Activated CD8-positive, alpha-beta T cell treated with anti-CD3 and anti-CD28 coated beads for 36 hours (primary cell): ENCODE measurements at regions not wholly inside any gene's neighbourhood (a gene's known extent, or its start where the extent isn't known, plus 50 kb on each side); places are given as distances from the start of the nearest gene placed in this dataset.

ENCODE experiments used
- ATAC-seq: fragments of 200-7000 bp; cut with Tn5 transposase; one replicate; pipeline ENCODE4 v1.10.0; 2021; ENCODE audit warnings: mild to moderate bottlenecking, moderate library complexity
- CTCF ChIA-PET: fragments of 350-600 bp; sonication (Branson Sonifier 250); formaldehyde crosslinking; loops from one replicate; lab custom pipeline; 2021; ENCODE audit warnings: antibody characterized with exemption; lab: Charles Lee
- POLR2A ChIA-PET: fragments of 350-600 bp; sonication (Branson Sonifier 250); formaldehyde crosslinking; loops from one replicate; lab custom pipeline; 2021; ENCODE audit warnings: antibody characterized with exemption; lab: Charles Lee
- DNase-seq: peaks from one replicate; pipeline ENCODE4 v3.0.0-alpha.2; 2020
- H3K27ac Mint-ChIP-seq: one replicate; pipeline ENCODE4 v1.8.0; 2021; ENCODE audit warnings: mild to moderate bottlenecking, mixed read lengths
- H3K27me3 Mint-ChIP-seq: one replicate; pipeline ENCODE4 v1.8.0; 2021; ENCODE audit warnings: mixed read lengths
- H3K36me3 Mint-ChIP-seq: one replicate; pipeline ENCODE4 v1.8.0; 2021; ENCODE audit warnings: low read depth, mixed read lengths
- H3K4me1 Mint-ChIP-seq: one replicate; pipeline ENCODE4 v1.8.0; 2021; ENCODE audit warnings: low read depth, mixed read lengths
- H3K4me3 Mint-ChIP-seq: one replicate; pipeline ENCODE4 v1.8.0; 2021; ENCODE audit warnings: mild to moderate bottlenecking, moderate library complexity, mixed read lengths
- H3K9me3 Mint-ChIP-seq: one replicate; pipeline ENCODE4 v1.8.0; 2021; ENCODE audit warnings: mixed read lengths
- intact Hi-C: fragments of 100-400 bp; cut with micrococcal nuclease; formaldehyde crosslinking; loops from one replicate; pipeline ENCODE4 v1.10.0; 2022
- TF ChIP-seq, protein P1 (sequence below): fragments of 200-600 bp; IDR thresholded peaks from one replicate; pipeline ENCODE4 v1.8.0; 2022; ENCODE audit warnings: antibody characterized with exemption, mild to moderate bottlenecking

DNA sequence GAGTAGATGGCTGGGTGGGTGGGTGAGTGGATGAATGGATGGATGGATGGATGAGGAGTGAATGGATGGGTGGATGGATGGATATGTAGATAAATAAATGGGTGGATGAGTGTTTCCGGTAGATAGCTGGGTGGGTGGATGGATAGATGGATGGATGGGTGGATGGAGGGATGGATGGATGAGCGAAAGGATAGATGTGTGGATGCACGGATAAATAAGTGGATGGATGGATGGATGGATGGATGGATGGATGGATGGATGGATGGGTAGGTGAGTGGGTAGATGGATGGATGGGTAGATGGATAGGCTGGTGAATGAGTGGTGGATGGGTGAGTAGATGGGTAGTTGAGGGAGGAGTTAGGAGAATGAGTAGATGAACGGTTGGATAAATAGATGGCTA, 349.3 kb downstream of the MN1 start:
- DNase-seq (no peak), ATAC-seq (no peak)
- intact Hi-C loops, result no loop called here
- ChIA-PET POLR2A (no interaction called here), CTCF (no interaction called here)
- Mint-ChIP-seq H3K4me3 (no peak overlapping the region), H3K4me1 (no peaks in the 10 kb centered on the region), H3K27ac (no peak overlapping the region), H3K27me3 (peaks cover 6% of the 10 kb centered on the region), H3K9me3 (no peaks in the 10 kb centered on the region), H3K36me3 (no peaks in the 10 kb centered on the region)
- TF ChIP-seq, protein P1, sequence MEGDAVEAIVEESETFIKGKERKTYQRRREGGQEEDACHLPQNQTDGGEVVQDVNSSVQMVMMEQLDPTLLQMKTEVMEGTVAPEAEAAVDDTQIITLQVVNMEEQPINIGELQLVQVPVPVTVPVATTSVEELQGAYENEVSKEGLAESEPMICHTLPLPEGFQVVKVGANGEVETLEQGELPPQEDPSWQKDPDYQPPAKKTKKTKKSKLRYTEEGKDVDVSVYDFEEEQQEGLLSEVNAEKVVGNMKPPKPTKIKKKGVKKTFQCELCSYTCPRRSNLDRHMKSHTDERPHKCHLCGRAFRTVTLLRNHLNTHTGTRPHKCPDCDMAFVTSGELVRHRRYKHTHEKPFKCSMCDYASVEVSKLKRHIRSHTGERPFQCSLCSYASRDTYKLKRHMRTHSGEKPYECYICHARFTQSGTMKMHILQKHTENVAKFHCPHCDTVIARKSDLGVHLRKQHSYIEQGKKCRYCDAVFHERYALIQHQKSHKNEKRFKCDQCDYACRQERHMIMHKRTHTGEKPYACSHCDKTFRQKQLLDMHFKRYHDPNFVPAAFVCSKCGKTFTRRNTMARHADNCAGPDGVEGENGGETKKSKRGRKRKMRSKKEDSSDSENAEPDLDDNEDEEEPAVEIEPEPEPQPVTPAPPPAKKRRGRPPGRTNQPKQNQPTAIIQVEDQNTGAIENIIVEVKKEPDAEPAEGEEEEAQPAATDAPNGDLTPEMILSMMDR, result no peak

DNA sequence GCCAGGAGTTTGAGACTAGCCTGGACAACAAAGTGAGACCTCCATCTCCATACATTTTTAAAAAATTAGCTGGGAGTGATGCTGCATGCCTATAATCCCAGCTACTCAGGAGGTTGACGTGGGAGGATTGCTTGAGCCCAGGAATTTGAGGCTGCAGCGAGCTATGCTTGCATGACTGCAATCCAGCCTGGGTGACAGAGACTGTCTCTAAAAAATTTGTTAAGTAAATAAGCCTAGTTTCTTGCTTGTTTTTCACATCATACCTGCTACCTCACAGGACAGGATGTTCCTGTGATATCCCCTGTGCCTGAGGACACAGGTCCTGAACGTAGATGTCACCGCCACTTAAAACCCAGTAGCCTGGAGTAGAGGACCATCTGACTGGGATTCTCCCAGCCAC, 348.6 kb downstream of the MN1 start:
- H3K9me3 Mint-ChIP-seq, result no peaks in the 10 kb centered on the region
- no peak for ATAC-seq
- DNase-seq, result no peak
- TF ChIP-seq, protein P1, result no peak
- intact Hi-C loops, result no loop called here
- H3K4me3 Mint-ChIP-seq, result no peak overlapping the region
- peaks cover 6% of the 10 kb centered on the region for H3K27me3 Mint-ChIP-seq
- ChIA-PET CTCF (no interaction called here), POLR2A (no interaction called here)
- no peak overlapping the region for H3K27ac Mint-ChIP-seq
- H3K4me1 Mint-ChIP-seq, result no peaks in the 10 kb centered on the region
- no peaks in the 10 kb centered on the region for H3K36me3 Mint-ChIP-seq

DNA sequence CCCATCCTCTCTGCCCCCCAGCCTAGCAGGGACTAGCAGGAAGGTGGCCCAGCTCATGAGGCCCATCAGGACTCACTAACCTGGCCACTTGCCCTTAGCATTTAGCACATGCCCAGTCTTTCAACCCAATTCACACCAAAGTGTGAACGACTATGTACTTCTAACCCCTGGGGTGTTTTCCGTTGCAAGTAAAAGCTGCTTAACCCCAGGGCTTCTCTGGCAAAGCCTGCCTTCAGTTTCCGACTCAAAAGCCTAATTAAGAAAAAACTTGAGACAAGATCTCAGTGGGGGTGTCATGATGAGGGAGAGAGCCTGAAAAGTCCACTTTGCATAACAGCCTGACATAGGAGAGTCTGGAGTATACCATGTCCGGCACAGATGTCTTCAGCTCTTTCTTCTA, 347.8 kb downstream of the MN1 start:
- Mint-ChIP-seq H3K27me3 (peaks cover 6% of the 10 kb centered on the region), H3K4me1 (no peaks in the 10 kb centered on the region), H3K9me3 (no peaks in the 10 kb centered on the region), H3K4me3 (no peak overlapping the region), H3K36me3 (no peaks in the 10 kb centered on the region), H3K27ac (no peak overlapping the region)
- DNase-seq (no peak), ATAC-seq (no peak)
- POLR2A ChIA-PET, result no interaction called here
- CTCF ChIA-PET, result no interaction called here
- TF ChIP-seq, protein P1, result no peak
- intact Hi-C loops, result no loop called here

DNA sequence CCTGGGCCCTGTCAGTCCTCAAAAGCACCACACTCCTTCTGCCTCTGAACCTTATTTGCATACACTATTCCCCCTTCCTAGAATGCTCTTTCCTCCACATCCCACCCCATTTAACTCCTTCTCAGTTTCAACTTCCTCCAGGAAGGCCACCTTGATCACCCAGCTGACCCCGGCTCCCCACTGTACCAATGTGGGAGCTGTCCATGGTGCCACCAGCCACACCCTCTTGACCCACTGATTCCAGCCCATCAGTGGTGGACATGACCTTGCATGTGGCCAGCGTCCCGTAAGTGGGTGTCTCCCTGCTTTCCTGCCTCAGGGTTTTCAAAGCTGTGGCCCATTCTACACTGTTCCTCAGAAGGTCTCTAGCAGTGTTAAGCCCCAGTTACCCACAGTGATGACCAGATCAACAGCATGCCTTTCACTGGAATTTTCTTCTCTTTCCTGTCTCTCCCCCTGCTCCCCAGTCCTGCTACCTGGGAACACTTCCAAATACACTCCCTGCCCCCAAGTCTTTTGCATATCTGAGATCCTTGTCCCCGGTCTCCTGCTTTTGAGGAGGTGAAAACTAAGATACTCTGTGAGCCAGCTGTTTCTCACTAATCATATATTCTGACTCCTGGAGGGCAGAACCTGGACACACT, 346.6 kb downstream of the MN1 start:
- no peak overlapping the region for H3K27ac Mint-ChIP-seq
- H3K4me1 Mint-ChIP-seq, result no peaks in the 10 kb centered on the region
- H3K36me3 Mint-ChIP-seq, result no peaks in the 10 kb centered on the region
- TF ChIP-seq, protein P1, result no peak
- peaks cover 6% of the 10 kb centered on the region for H3K27me3 Mint-ChIP-seq
- intact Hi-C loops, result no loop called here
- ChIA-PET POLR2A (no interaction called here), CTCF (no interaction called here)
- DNase-seq (no peak), ATAC-seq (no peak)
- H3K9me3 Mint-ChIP-seq, result no peaks in the 10 kb centered on the region
- H3K4me3 Mint-ChIP-seq, result no peak overlapping the region

DNA sequence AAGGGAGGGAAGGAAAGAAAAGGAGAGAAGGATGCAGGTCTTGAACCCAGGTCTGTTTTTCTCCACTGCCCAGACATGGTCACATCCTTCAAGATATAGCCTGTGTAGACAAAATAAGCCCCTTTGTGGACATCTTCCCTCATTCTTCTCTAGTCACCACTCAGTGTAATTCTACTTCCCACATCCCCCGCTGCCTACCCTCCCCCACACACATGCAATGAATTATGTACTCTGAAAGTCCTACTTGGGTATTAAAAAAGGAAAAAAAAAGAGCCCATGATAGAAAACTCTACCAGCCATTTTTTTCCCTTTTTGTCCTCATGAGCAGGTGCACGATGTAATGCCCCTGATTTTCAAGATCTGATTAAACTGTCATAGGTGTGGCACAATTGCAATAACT, 346.0 kb downstream of the MN1 start:
- Mint-ChIP-seq H3K27ac (no peak overlapping the region), H3K4me3 (no peak overlapping the region), H3K27me3 (peaks cover 6% of the 10 kb centered on the region), H3K36me3 (no peaks in the 10 kb centered on the region), H3K4me1 (no peaks in the 10 kb centered on the region), H3K9me3 (no peaks in the 10 kb centered on the region)
- DNase-seq (no peak), ATAC-seq (no peak)
- ChIA-PET CTCF (no interaction called here), POLR2A (no interaction called here)
- intact Hi-C loops, result no loop called here
- TF ChIP-seq, protein P1, result no peak
